Hematopoietic multipotent progenitor cell treated with erythropoietin and hydrocortisone succinate and interleukin-3 and kit ligand, for 6 days (in vitro differentiated cells): ENCODE measurements at regions not wholly inside any gene's neighbourhood (a gene's known extent, or its start where the extent isn't known, plus 50 kb on each side); places are given as distances from the start of the nearest gene placed in this dataset.
A peak's percentile ranks its signal among the peaks of the same experiment; 100 is the strongest.
"Not testable (repeated sequence)": the region's sequence is repeated elsewhere in the genome, so short reads cannot be mapped to it uniquely, and the experiment has no call there.

Source experiments
- DNase-seq: peaks from one replicate; pipeline ENCODE4 v3.0.0-alpha.2; 2015

GRCh38 chr2:159880729-159881128, 82.7 kb upstream of the CD302 start:
- no peak for DNase-seq

GRCh38 chr2:159879051-159879604, 81.1 kb upstream of the CD302 start:
- DNase-seq: no peak

- DNase-seq: no peak
These were observed 77.1 kb upstream of the CD302 start for GRCh38 chr2:159875083-159875482.

GRCh38 chr2:159873258-159873657, 75.2 kb upstream of the CD302 start:
- DNase-seq: no peak

DNA sequence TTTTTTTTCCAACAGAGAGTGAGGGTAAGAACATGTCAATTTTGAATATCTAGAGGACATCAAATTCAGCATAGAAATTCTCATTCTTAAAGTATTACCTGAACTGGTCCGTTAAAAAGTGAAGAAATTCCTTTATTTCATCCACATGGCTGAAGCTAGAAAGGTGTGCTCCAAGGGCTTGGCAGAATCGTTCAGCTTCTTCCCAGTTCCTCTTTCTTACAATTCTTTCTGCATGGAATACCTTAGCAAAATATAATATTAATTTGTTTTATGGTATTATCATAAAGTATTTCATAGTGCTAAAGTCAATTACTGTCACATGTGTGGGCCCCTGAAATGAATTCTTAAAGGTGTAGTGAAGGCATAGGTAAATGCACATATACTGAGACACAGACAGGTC, 74.3 kb upstream of the CD302 start:
- DNase-seq: no peak

GRCh38 chr2:159868598-159869159, 70.7 kb upstream of the CD302 start:
- not testable (repeated sequence) for DNase-seq

- no peak for DNase-seq
These were observed 69.8 kb upstream of the CD302 start for GRCh38 chr2:159867567-159868361.

DNA sequence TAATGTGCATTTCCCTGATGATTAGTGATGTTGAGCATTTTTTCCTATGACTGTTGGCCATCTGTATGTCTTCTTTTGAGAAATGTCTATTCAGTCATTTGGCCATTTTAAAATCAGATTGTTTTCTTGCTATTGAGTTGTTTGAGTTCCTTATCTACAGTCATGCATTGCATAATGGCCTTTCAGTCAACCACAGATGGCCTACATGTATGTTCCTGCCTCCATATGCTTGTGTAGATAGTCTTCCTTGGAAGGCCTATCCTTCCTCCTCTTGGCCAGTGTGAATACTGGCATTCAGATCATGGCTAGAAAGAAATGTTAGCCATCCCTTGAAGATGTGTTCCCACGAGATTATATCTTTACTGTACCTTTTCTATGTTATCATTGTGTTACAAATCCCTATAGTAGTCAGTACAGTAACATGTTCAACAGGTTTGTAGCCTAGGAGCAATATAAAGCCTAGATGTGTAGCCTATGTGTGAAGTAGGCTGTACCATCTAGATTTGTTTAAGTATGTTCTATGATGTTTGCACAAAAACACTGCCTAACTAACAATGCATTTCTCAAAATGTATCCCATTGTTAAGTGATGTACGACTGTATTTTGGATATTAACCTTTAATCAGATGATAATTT, 65.6 kb upstream of the CD302 start:
- peak; percentile 54 for DNase-seq

- DNase-seq: no peak
These were observed 62.7 kb upstream of the CD302 start for GRCh38 chr2:159860581-159861310.

DNA sequence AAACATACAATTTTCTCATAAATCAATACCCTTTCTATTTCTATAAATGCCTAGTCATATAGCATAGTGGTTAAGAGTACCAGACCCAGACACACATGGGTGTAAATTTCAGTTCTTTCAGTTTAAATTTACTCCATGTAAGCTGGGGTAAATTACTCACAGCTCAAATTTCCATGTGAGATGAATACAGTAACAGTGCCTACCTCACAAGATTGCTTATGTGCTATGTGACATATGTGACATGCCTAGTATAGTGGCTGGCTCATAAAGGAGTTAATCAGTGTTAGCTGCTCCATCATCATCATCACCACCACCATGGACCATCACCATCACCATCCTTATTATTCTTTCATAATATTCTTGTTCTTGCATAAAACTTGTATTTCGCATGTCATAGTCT, 61.6 kb upstream of the CD302 start:
- no peak for DNase-seq

- DNase-seq: no peak
These were observed 58.8 kb upstream of the CD302 start for GRCh38 chr2:159856760-159857159.

DNA sequence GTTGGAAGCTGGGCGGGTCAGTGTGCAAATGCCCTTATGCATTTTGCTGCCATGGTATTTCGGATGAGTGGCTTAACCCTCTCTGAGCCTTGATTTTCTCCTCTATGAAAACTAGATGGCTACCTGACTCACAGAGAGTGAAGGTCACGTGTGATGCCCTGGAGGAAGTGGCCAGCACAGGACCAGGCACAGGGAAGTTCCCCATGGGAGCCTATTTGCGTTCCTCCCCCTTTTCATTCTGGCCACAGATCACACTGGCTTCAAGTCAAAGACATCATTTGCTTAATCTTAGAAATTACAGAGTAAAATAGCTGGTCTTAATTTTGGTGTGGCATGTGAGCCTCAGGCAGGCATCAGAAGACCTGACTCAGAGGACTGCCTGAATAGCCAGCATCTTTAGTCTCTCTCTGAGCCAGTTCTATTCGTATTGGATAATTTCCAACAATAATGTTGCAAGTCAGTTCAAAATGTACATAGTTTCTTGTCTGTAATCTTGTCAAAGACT, 57.6 kb upstream of the CD302 start:
- no peak for DNase-seq

DNA sequence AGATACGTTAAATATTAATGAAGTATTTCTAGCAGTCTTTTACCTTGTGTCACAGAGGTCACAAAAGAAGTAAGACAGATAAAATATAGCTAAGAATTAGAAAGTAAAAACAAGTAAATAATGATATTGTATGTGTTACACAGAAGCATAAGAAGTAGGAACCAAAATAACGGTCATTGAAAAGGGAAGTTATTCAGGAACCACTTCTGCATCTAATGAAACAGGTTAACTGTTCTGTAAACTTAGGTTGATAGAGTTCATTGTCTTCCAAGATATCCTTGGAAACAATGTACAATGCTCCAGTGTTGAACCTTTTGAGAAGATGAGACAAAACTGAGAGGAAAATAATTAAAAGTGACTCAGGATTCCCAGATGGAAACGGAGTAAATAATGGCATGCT, 57.1 kb upstream of the CD302 start:
- DNase-seq: no peak

- no peak for DNase-seq
These were observed 56.5 kb upstream of the CD302 start for GRCh38 chr2:159854481-159854880.

DNA sequence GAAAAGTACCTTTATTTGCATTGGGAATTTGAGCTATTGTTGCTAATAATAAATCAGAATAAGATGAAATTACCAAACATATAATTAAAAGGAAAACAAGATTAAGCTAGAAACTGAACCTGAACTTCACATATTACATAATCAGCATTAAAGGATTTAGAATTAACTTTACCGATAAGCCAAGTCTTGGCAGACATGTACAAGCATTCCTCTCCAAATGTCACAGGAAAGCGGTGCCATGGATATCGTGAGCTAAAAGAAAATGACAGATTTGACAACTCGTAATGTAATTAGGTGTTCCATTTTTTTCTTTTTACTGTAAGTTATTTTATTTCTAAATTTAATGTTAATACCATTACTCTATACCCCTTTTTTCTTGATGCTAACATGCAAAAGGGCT, 55.1 kb upstream of the CD302 start:
- DNase-seq: no peak

DNA sequence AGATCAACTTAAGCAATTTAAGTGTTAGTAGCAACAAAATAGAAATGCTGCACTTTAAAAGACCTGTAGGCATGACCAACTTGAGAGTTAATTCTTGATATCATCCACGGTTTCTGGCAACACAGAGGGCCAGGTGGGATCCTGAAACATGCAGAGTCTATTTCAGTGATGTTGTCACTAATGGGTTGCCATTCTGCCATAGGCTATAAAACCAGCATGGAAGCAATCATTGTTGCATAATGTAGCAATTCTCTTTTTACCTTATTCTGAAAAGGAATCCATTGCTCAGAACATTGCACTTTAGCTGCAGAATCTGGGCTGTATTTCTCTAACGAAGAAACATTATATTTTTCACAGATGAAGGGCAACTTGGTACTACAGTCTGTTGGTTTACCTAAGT, 53.9 kb upstream of the CD302 start:
- DNase-seq: no peak

- no peak for DNase-seq
These were observed 52.8 kb upstream of the CD302 start for GRCh38 chr2:159850789-159851188.

DNA sequence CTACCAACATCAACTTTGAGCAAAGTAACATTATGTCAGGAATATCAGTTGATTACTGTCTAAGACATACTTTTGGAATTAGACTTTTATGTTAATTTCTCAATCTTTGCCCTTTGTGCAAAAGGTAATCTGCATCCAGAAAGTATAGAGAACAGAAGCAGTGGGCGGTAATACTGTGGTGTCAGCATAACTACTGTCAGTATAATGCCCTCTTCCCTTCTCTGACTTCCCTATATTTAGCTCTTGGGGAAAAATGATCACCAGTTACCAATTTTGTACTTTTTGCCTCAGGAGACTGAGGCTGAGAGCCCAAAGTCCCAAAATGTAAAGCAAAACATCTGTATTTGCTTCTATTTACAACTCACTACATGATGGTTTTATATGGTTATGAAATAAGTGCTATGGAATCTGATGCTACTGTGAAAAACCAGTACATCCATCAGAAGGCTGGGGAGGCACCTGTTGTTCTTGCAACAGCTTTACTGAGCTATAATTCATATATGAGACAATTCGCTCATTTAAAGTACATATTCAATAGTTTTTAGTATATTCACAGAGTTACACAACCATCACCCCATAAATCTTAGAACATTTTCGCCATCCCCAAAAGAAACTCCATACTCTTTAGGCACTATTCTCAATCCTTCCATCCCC, 51.3 kb upstream of the CD302 start:
- DNase-seq: no peak
